HEK293 (cell line): ENCODE measurements at regions not wholly inside any gene's neighbourhood (a gene's known extent, or its start where the extent isn't known, plus 50 kb on each side); places are given as distances from the start of the nearest gene placed in this dataset.
"Not testable (repeated sequence)": the region's sequence is repeated elsewhere in the genome, so short reads cannot be mapped to it uniquely, and the experiment has no call there.

Experiments used
- CTCF ChIA-PET: fragments of 350-600 bp; formaldehyde crosslinking; extraction: SDS; loops from one replicate; lab custom pipeline; 2021; ENCODE audit warnings: antibody characterized with exemption; lab: Yijun Ruan, JAX
- POLR2A ChIA-PET: fragments of 300-600 bp; formaldehyde crosslinking; extraction: SDS; loops from one replicate; lab custom pipeline; 2020; ENCODE audit warnings: antibody characterized with exemption, inconsistent platforms; lab: Yijun Ruan, JAX
- H3K27ac ChIP-seq: fragments of 200-500 bp; sonication (Bioruptor generic); 2 replicates; pipeline ENCODE4 v1.5.1; 2014; ENCODE audit warnings: low read depth, low read length, control low read depth, inconsistent platforms; ENCODE audit errors: extremely low read depth
- H3K36me3 ChIP-seq, 2 experiments: fragments of 200-500 bp in 1 of 2; sonication (Bioruptor generic) in 1 of 2; 1 replicate in 1 of 2; 2 replicates in 1 of 2; pipeline ENCODE4 v1.5.1; 2014 to 2017; ENCODE audit warnings: inconsistent platforms in 2 of 2, low read length in 2 of 2; ENCODE audit not compliant: control insufficient read depth in 2 of 2, insufficient read depth in 1 of 2
- H3K4me1 ChIP-seq: fragments of 200-500 bp; sonication (Bioruptor generic); 2 replicates; pipeline ENCODE4 v1.5.1; 2014; ENCODE audit warnings: mild to moderate bottlenecking, low read length, inconsistent platforms; ENCODE audit not compliant: control insufficient read depth, insufficient read depth
- H3K4me3 ChIP-seq: 2 replicates; pipeline ENCODE4 v1.5.1; 2011; ENCODE audit warnings: low read depth, mild to moderate bottlenecking, control low read depth, low read length, moderate library complexity
- H3K9me3 ChIP-seq: fragments of 200-500 bp; sonication (Bioruptor generic); 2 replicates; pipeline ENCODE4 v1.5.1; 2014; ENCODE audit warnings: low read depth, low read length, inconsistent platforms; ENCODE audit not compliant: control insufficient read depth, insufficient read depth
- GLI4 ChIP-seq: fragments of 450-650 bp; formaldehyde crosslinking; IDR thresholded peaks from 2 replicates; pipeline ENCODE4 v1.5.1; 2016; ENCODE audit warnings: missing biosample characterization, missing genetic modification characterization
- HOXD13 ChIP-seq: sonication (generic); formaldehyde crosslinking; IDR thresholded peaks from 2 replicates; pipeline ENCODE4 v1.8.0; 2022; ENCODE audit warnings: missing genetic modification reagents, borderline replicate concordance
- KLF7 ChIP-seq: fragments of 450-650 bp; formaldehyde crosslinking; IDR thresholded peaks from 2 replicates; pipeline ENCODE4 v1.5.1; 2016; ENCODE audit warnings: missing biosample characterization, missing genetic modification characterization, borderline replicate concordance
- ZNF138 ChIP-seq: fragments of 450-650 bp; formaldehyde crosslinking; IDR thresholded peaks from 2 replicates; pipeline ENCODE4 v1.5.1; 2016; ENCODE audit warnings: missing biosample characterization, missing genetic modification characterization, borderline replicate concordance
- ZNF169 ChIP-seq: fragments of 450-650 bp; formaldehyde crosslinking; IDR thresholded peaks from 2 replicates; pipeline ENCODE4 v1.5.1; 2016; ENCODE audit warnings: missing biosample characterization, missing genetic modification characterization
- ZNF266 ChIP-seq: fragments of 450-650 bp; formaldehyde crosslinking; IDR thresholded peaks from 2 replicates; pipeline ENCODE4 v1.5.1; 2016; ENCODE audit warnings: missing biosample characterization, missing genetic modification characterization, low read depth
- ZNF558 ChIP-seq: fragments of 450-650 bp; formaldehyde crosslinking; IDR thresholded peaks from 2 replicates; pipeline ENCODE4 v1.5.1; 2016; ENCODE audit warnings: missing biosample characterization, missing genetic modification characterization
- ZNF621 ChIP-seq: fragments of 450-650 bp; formaldehyde crosslinking; IDR thresholded peaks from 2 replicates; pipeline ENCODE4 v1.5.1; 2017; ENCODE audit warnings: missing biosample characterization, missing genetic modification characterization
- ZNF623 ChIP-seq: fragments of 450-650 bp; formaldehyde crosslinking; IDR thresholded peaks from 2 replicates; pipeline ENCODE4 v1.5.1; 2016; ENCODE audit warnings: missing biosample characterization, missing genetic modification characterization
- ZNF626 ChIP-seq: fragments of 450-650 bp; sonication (Bioruptor Pico); formaldehyde crosslinking; IDR thresholded peaks from 2 replicates; pipeline ENCODE4 v1.5.1; 2018; ENCODE audit warnings: missing biosample characterization, missing genetic modification characterization, inconsistent platforms
- ZNF654 ChIP-seq: fragments of 450-650 bp; formaldehyde crosslinking; IDR thresholded peaks from 2 replicates; pipeline ENCODE4 v1.5.1; 2016; ENCODE audit warnings: low read depth, missing biosample characterization, missing genetic modification characterization
- ZNF658 ChIP-seq: fragments of 450-650 bp; formaldehyde crosslinking; IDR thresholded peaks from 2 replicates; pipeline ENCODE4; 2016; ENCODE audit warnings: missing biosample characterization, missing genetic modification characterization
- ZNF776 ChIP-seq: fragments of 450-650 bp; formaldehyde crosslinking; IDR thresholded peaks from 2 replicates; pipeline ENCODE4 v1.5.0; 2017; ENCODE audit warnings: missing biosample characterization, missing genetic modification characterization, borderline replicate concordance
- ZNF791 ChIP-seq: fragments of 450-650 bp; formaldehyde crosslinking; IDR thresholded peaks from 2 replicates; pipeline ENCODE4 v1.5.1; 2016; ENCODE audit warnings: missing biosample characterization, missing genetic modification characterization
- TF ChIP-seq, protein P1 (sequence below): fragments of 450-650 bp; formaldehyde crosslinking; IDR thresholded peaks from 2 replicates; pipeline ENCODE4 v1.5.1; 2016; ENCODE audit warnings: missing biosample characterization, missing genetic modification characterization
- TF ChIP-seq, protein P2 (sequence below): fragments of 450-650 bp; formaldehyde crosslinking; IDR thresholded peaks from 2 replicates; pipeline ENCODE4 v1.5.1; 2016; ENCODE audit warnings: missing biosample characterization, missing genetic modification characterization
- TF ChIP-seq, protein P3 (sequence below): fragments of 450-650 bp; formaldehyde crosslinking; IDR thresholded peaks from 2 replicates; pipeline ENCODE4 v1.5.1; 2016; ENCODE audit warnings: missing biosample characterization, missing genetic modification characterization
- TF ChIP-seq, protein P4 (sequence below): fragments of 450-650 bp; formaldehyde crosslinking; IDR thresholded peaks from 2 replicates; pipeline ENCODE4 v1.5.1; 2016; ENCODE audit warnings: missing biosample characterization, missing genetic modification characterization

DNA sequence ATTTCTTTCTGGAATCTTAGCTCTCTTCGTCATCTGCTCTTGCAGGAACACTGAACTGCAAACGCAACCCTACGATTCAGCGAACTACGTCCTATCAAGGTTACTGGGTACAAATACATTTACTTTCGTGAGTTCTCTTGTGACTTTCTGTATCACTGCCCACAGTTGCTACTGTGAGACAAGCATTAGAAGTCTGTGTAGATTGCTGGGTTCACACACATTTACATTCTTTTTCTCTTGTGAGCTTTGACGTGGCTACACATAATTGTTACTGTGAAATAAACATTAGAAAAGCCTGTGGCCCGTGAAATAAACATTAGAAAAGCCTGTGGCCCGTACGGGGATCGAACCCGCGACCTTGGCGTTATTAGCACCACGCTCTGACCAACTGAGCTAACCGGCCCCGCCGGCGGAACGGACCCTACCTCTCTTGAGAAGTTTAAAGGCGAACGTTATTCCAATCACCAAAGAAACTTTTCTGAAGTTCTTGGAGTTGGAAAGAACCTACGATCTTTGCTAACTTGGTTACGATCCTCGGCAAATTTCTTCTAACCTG, 61.2 kb upstream of the ZNF322 start:
- H3K27ac ChIP-seq, H3K4me3 ChIP-seq, H3K4me1 ChIP-seq, POLR2A ChIA-PET, CTCF ChIA-PET, H3K36me3 ChIP-seq, H3K9me3 ChIP-seq: not testable (repeated sequence)

DNA sequence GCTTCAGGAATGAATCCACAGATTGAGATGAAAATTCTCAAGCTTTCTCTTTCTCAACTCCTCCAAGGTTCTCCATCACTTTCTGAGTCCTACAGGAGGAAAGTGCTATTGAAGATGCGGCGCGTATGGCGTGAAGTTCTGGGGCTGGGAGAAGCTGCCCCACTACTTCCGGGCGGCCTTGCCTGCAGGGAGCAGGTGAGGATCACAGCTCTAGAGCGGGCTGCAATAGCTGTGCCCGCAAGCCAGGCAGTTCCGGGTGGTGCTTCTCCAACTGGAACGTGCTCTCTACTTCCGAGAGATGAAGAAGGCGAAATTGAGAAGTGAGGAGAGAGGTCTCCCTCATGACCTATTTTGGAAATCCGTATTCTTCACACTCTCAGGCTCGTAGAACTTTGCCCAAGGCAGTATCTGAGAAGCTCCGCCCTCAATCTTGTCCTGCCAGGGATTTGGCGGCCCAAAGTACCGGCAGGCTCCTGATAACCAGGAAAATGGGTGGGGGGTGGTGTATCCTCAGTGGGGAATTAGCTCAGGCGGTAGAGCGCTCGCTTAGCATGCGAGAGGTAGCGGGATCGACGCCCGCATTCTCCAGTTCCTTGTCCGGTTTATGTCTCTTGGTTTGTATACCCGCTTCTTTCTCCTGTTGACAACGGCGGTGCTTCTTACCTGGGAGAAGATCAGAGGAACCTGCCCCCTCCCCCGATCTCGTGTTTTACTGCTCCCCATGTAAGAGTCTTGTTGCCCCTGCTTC, 70.6 kb upstream of the ZNF322 start:
- H3K36me3 ChIP-seq, H3K27ac ChIP-seq, H3K9me3 ChIP-seq, CTCF ChIA-PET, H3K4me3 ChIP-seq, POLR2A ChIA-PET, H3K4me1 ChIP-seq: not testable (repeated sequence)

DNA sequence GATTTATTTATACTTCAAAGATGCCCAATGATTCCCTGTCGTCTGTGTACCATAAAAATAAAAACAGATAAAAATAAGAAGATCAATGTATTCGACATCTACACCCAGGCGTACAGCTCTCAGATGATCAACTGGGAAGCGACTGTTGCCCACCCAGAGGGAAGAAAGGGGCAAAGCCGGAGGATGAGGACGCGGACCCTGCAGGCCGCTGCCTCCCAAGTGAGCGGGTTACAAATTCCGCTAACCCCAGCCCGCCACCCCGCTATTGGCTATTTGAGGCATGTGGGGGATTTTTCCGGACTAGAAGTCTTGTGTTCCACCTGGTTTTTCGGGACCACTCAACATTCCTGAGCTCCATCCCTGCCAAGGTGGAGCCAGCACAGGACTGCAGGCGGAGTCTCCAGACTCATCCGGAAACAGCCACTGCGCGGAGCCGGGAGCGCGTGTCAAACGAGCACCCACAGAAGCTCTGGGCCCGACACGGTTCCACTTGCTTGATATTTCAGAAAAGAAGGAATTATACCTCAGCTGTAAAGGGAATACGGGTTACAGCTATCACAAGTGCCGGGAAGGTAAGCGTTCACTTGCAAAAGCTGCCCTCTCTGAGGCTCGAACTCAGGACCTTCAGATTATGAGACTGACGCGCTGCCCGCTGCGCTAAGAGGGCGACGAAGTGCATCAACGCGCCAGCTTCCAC, 75.4 kb upstream of the ZNF322 start:
- H3K36me3 ChIP-seq, H3K9me3 ChIP-seq, H3K27ac ChIP-seq, H3K4me1 ChIP-seq, CTCF ChIA-PET, POLR2A ChIA-PET, H3K4me3 ChIP-seq: not testable (repeated sequence)

DNA sequence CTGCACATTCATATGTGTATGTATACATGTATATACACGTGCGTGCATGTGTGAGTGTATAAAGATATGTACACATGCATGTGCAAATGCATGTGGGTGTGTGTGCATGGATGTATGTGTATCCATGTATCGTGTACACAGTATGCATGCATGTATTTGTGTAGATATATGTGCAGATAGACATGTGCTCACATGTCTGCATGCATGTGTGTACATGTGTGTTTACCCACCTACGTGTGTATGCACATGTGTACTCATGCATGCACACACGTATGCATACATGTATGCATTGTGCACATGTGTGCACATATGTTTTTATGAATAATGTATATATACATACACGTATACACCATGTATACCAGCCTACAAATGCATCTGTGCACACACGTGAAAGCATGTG, 80.3 kb upstream of the ZNF322 start:
- CTCF ChIA-PET, result no interaction called here
- H3K27ac ChIP-seq, result no peak overlapping the region
- no peaks in the 10 kb centered on the region for H3K36me3 ChIP-seq
- no peak overlapping the region for H3K4me3 ChIP-seq
- no peaks in the 10 kb centered on the region for H3K9me3 ChIP-seq
- POLR2A ChIA-PET, result no interaction called here
- no peaks in the 10 kb centered on the region for H3K4me1 ChIP-seq
- no peak for TF ChIP-seq ZNF266 (tag by site-specific recombination)
- TF ChIP-seq ZNF138 (tag by site-specific recombination), result no peak
- no peak for TF ChIP-seq ZNF654 (tag by site-specific recombination)
- TF ChIP-seq ZNF791 (tag by site-specific recombination), result no peak
- TF ChIP-seq, protein P1, sequence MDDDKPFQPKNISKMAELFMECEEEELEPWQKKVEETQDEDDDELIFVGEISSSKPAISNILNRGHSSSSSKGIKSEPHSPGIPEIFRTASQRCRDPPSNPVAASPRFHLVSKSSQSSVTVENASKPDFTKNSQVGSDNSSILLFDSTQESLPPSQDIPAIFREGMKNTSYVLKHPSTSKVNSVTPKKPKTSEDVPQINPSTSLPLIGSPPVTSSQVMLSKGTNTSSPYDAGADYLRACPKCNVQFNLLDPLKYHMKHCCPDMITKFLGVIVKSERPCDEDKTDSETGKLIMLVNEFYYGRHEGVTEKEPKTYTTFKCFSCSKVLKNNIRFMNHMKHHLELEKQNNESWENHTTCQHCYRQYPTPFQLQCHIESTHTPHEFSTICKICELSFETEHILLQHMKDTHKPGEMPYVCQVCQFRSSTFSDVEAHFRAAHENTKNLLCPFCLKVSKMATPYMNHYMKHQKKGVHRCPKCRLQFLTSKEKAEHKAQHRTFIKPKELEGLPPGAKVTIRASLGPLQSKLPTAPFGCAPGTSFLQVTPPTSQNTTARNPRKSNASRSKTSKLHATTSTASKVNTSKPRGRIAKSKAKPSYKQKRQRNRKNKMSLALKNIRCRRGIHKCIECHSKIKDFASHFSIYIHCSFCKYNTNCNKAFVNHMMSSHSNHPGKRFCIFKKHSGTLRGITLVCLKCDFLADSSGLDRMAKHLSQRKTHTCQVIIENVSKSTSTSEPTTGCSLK, result no peak
- TF ChIP-seq KLF7 (tag by site-specific recombination), result no peak
- TF ChIP-seq, protein P2, sequence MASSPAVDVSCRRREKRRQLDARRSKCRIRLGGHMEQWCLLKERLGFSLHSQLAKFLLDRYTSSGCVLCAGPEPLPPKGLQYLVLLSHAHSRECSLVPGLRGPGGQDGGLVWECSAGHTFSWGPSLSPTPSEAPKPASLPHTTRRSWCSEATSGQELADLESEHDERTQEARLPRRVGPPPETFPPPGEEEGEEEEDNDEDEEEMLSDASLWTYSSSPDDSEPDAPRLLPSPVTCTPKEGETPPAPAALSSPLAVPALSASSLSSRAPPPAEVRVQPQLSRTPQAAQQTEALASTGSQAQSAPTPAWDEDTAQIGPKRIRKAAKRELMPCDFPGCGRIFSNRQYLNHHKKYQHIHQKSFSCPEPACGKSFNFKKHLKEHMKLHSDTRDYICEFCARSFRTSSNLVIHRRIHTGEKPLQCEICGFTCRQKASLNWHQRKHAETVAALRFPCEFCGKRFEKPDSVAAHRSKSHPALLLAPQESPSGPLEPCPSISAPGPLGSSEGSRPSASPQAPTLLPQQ (tag by site-specific recombination), result no peak
- TF ChIP-seq ZNF658 (tag by site-specific recombination), result no peak
- TF ChIP-seq ZNF776 (tag by site-specific recombination), result no peak
- no peak for TF ChIP-seq ZNF623
- TF ChIP-seq ZNF558, result no peak
- no peak for TF ChIP-seq HOXD13 (CRISPR knock-in tag)
- TF ChIP-seq ZNF621 (tag by site-specific recombination), result no peak
- no peak for TF ChIP-seq GLI4 (tag by site-specific recombination)
- TF ChIP-seq ZNF626 (tag by site-specific recombination), result no peak
- TF ChIP-seq, protein P3, sequence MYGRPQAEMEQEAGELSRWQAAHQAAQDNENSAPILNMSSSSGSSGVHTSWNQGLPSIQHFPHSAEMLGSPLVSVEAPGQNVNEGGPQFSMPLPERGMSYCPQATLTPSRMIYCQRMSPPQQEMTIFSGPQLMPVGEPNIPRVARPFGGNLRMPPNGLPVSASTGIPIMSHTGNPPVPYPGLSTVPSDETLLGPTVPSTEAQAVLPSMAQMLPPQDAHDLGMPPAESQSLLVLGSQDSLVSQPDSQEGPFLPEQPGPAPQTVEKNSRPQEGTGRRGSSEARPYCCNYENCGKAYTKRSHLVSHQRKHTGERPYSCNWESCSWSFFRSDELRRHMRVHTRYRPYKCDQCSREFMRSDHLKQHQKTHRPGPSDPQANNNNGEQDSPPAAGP (tag by site-specific recombination), result no peak
- TF ChIP-seq ZNF169 (tag by site-specific recombination), result no peak
- TF ChIP-seq, protein P4, sequence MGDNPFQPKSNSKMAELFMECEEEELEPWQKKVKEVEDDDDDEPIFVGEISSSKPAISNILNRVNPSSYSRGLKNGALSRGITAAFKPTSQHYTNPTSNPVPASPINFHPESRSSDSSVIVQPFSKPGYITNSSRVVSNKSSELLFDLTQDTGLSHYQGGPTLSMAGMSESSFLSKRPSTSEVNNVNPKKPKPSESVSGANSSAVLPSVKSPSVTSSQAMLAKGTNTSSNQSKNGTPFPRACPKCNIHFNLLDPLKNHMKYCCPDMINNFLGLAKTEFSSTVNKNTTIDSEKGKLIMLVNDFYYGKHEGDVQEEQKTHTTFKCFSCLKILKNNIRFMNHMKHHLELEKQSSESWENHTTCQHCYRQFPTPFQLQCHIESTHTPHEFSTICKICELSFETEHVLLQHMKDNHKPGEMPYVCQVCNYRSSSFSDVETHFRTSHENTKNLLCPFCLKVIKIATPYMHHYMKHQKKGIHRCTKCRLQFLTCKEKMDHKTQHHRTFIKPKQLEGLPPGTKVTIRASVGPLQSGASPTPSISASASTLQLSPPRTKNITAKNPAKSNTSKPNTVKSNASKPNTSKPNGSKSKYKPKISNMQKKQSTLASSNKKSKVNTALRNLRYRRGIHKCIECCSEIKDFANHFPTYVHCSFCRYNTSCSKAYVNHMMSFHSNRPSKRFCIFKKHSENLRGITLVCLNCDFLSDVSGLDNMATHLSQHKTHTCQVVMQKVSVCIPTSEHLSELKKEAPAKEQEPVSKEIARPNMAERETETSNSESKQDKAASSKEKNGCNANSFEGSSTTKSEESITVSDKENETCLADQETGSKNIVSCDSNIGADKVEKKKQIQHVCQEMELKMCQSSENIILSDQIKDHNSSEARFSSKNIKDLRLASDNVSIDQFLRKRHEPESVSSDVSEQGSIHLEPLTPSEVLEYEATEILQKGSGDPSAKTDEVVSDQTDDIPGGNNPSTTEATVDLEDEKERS (tag by site-specific recombination), result no peak
